ENCODE measurements at regions not wholly inside any gene's neighbourhood (a gene's known extent, or its start where the extent isn't known, plus 50 kb on each side); places are given as distances from the start of the nearest gene placed in this dataset.

DNA sequence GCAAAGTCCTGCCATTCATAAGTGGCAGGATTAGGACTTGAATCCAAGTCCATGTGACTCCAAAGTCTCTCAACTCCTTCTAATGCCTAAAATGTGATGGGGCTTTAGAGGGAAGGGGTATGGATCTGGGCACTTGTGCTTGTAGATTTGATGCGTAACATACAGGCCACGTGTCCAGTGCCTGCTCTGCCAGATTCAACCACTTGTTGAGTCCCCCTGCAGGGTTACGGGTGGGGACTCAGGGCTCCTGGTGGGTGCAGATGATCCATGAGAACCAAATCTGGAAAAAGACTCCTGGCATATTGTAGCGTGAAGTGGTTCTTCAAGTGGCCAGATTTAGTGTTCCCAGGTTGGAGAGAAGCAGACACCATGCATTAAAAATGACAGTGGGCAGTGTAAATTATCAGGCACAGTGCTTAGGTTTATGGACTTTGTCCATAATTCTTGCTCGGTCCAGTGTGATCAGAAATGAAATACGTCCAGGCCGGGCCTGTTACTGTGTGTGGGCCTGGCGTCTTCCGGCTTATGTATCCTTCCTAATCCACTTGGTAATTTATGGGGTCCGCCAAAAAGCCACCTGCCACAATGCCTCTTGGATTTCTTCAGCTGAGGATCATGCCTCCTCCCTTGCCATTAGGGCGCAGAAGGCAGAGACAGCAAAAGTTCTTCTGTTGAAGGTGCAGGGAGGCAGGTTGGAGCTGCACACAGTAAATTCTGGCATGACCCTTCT is 51.2 kb upstream of the LRP8 start:
- no peak for TF ChIP-seq MAX (IDR thresholded peaks at IDR 0.05)
- no peak for TF ChIP-seq EP300 (IDR thresholded peaks at IDR 0.05; ENCODE audit: borderline replicate concordance)
- no peak for TF ChIP-seq NFIC (IDR thresholded peaks at IDR 0.05)
- TF ChIP-seq EGR1 (IDR thresholded peaks at IDR 0.05): no peak
- TF ChIP-seq, protein P1, sequence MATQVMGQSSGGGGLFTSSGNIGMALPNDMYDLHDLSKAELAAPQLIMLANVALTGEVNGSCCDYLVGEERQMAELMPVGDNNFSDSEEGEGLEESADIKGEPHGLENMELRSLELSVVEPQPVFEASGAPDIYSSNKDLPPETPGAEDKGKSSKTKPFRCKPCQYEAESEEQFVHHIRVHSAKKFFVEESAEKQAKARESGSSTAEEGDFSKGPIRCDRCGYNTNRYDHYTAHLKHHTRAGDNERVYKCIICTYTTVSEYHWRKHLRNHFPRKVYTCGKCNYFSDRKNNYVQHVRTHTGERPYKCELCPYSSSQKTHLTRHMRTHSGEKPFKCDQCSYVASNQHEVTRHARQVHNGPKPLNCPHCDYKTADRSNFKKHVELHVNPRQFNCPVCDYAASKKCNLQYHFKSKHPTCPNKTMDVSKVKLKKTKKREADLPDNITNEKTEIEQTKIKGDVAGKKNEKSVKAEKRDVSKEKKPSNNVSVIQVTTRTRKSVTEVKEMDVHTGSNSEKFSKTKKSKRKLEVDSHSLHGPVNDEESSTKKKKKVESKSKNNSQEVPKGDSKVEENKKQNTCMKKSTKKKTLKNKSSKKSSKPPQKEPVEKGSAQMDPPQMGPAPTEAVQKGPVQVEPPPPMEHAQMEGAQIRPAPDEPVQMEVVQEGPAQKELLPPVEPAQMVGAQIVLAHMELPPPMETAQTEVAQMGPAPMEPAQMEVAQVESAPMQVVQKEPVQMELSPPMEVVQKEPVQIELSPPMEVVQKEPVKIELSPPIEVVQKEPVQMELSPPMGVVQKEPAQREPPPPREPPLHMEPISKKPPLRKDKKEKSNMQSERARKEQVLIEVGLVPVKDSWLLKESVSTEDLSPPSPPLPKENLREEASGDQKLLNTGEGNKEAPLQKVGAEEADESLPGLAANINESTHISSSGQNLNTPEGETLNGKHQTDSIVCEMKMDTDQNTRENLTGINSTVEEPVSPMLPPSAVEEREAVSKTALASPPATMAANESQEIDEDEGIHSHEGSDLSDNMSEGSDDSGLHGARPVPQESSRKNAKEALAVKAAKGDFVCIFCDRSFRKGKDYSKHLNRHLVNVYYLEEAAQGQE (IDR thresholded peaks at IDR 0.05; ENCODE audit: low read depth): no peak
- TF ChIP-seq TAF1 (IDR thresholded peaks at IDR 0.05; ENCODE audit: low read depth): no peak
